Bone marrow (tissue), 2 donors: ENCODE measurements at regions not wholly inside any gene's neighbourhood (a gene's known extent, or its start where the extent isn't known, plus 50 kb on each side); places are given as distances from the start of the nearest gene placed in this dataset.

ENCODE experiments used
- DNase-seq, 2 donors: peaks; one replicate each; lab custom pipeline; 2025; lab: John Stamatoyannopoulos, UW

DNA sequence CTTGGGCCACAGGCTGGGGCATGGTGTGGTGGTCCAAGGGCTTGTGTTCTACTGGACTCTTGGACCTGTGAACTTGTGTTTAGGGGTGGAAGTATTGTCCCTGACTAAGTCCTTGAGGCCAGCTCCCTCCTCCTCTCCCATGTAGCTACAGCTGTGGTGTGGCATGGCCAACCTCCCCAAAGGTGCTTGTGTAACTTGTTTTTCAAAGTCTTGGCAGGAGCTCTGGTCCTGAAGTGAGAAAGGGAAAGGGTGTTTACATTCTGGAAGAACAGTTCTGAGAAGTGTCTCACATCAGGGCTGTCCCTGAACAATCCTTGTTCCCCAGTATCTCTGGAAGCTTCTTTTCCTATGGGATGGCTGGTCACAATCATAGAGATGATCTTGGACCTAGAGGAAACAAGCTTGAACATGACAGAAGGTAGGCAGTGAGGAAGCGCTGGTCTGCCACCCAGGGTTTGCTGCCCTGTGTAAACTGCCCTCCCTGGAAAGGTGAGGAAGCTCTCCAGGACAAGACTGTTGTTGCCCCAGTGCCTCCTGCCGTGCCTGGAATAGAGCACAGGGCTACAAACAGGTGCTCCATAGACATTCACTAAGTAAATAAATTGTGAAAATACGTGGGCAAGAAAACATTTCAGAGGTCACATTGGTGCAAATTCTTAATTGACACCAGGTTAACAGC, 64.6 kb upstream of the KLF9 start:
- no peak for DNase-seq

DNA sequence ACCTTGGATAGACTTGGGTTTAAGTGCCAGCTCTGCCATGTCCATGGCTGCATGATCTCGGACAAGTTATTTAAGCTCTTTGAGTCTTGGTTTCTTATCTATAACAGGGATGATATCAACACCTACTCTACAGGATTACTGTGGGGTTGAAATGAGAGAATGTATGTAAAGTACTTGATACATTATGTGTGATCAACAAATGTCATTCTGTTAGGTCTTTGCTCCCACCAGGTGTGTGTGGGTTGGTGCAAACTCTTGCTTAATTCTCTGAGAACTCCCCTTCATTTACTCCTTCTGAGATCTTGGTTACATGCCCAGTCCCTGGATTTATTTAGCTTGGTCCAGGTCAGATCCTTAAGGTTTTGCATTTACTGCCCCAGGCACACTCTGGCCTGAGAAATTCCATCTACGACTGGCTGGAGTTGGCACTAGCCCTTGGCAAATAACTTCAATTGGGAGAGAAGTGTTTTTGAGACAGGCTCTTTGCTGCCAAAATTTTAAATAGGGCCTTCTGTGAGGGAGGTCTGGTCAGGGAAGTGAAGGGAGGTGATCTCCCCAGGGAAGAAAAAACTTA, 63.5 kb upstream of the KLF9 start:
- DNase-seq = no peak

- DNase-seq = no peak
These were observed 62.8 kb upstream of the KLF9 start for GRCh38 chr9:70477146-70477745.

- no peak for DNase-seq
These were observed 60.8 kb upstream of the KLF9 start for GRCh38 chr9:70475211-70475610.

GRCh38 chr9:70474413-70474812, 60.0 kb upstream of the KLF9 start:
- no peak for DNase-seq

GRCh38 chr9:70472268-70473249, 58.1 kb upstream of the KLF9 start:
- DNase-seq = no peak

DNA sequence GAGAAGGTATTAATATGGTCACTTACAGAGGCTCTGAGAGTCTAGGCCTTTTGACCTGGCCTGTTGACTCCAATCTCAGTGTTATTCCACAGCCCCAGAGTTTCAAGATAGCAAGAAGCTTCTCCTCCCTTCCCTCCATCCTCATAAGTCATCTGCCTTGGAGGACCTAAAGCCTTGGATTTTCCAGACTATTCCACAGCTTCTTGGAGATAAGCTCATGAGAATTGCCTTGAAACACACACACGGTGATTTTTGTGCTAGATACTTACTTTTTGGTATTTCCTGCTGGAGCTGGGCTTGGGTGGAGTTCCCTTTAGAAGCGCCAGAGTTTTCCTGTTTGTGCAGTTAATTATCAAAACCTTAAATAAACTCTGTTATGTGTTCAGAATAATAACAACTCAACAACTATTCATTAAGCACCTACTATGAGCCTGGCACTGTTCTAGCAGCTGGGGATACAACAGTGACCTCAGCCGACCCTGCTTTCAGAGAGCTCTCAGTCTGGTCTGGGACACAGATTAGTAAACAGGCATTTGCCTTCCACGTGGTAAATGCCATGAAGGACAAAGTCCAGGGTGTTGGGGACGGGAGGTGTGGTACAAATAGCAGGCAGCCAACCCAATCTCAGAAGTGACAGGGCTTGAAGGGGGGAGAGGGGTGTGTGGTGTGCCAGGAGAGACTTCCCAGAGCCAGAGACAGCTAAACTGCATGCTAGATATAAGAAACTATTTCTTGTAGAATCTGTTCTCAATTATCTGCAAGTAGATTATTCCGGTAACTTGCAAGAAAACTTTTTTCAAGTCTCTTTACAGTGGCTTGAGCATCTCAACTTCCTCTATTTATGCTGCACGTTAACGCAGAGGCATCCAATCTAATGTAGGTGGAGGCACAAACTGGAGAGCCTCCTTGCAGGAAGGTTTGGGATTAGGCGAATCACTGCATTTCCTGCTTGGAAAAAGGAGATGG, 55.9 kb upstream of the KLF9 start:
- DNase-seq = no peak

DNA sequence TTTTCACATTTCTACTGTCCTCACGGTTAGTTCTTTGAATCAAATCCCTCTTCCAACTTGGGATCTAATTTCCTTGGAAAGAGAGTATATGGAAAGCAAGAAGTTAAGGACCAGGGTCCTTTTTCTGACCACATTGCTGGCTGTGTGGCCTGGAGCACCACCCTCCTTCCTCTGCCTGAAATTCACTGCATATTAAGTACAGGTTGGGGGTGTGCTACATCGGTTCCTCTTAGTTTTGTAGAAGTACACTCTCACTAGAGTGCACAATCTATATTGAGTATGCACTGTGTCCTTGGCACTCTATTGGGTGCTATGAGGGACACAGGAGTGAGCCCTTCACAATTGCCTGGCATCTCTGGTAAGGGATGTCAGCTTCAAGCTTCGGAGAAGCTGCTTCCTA, 53.8 kb upstream of the KLF9 start:
- DNase-seq = no peak

- DNase-seq = peak in 1 of 2 donors; percentile 44
These were observed 52.6 kb upstream of the KLF9 start for GRCh38 chr9:70466976-70467561.

DNA sequence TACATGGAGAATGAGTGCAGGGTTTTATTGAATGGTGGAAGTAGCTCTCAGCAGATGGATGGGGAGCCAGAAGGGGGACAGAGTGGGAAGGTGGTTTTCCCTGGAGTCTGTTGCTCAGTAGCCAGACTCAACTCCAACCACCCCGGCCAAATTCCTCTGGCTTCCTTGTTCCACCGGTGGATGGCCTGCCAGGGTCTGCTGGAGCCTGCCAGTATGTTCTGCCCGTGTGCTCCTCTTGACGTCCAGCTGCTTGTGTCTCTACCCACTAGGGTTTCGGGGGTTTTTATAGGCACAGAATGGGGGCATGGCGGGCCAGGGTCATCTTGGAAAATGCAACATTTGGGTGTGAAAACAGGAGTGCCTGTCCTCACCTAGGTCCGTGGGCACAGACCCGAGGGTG, 51.4 kb upstream of the KLF9 start:
- DNase-seq = no peak

GRCh38 chr9:70465398-70465797, 50.9 kb upstream of the KLF9 start:
- no peak for DNase-seq
